ENCODE measurements at regions not wholly inside any gene's neighbourhood (a gene's known extent, or its start where the extent isn't known, plus 50 kb on each side); places are given as distances from the start of the nearest gene placed in this dataset.

DNA sequence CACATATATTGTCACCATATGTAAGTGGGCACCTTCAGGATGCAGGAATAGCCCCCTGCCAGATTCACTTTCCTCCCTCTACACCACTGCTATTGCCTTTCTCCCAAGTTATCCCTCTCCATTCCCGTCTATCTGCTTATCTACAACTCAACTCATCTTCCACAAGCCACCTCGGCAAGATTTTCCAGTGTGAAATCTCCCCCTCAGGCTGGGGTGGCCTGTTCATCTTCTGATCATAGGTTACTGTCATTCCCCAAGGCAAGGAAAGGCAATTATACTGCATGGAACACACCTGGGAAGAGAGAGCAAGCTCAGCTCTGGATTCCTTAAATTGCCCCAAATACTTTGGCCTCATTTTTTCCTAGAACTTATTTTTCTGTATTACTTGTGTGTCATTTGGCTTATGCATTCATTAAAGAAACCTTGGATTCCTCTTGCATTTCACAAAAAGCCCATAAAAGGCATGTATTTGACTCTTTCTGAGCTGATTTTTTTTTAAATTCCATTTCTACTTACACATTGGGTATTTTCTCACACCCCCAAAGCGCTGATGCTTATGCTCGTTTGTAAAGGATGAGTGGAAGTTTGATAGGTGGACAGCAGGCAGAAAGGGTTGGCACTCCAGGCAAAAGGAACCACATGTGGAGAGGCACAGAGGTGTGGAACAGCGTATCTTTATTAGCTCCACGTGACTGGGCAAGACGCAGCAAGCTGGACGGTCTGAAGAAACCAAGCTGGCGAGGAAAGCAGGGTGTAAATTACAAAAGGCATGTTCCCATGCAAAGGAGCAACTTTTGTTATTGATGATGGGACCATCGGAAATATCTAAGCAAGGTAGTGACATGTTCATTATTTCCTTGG lies 169.7 kb upstream of the RAB4A start:
- intact Hi-C loops (cut with DNase I; ENCODE audit: low total_unique reads): no loop called here
- TF ChIP-seq POLR2A (IDR thresholded peaks at IDR 0.05): no peak
- TF ChIP-seq, protein P1, sequence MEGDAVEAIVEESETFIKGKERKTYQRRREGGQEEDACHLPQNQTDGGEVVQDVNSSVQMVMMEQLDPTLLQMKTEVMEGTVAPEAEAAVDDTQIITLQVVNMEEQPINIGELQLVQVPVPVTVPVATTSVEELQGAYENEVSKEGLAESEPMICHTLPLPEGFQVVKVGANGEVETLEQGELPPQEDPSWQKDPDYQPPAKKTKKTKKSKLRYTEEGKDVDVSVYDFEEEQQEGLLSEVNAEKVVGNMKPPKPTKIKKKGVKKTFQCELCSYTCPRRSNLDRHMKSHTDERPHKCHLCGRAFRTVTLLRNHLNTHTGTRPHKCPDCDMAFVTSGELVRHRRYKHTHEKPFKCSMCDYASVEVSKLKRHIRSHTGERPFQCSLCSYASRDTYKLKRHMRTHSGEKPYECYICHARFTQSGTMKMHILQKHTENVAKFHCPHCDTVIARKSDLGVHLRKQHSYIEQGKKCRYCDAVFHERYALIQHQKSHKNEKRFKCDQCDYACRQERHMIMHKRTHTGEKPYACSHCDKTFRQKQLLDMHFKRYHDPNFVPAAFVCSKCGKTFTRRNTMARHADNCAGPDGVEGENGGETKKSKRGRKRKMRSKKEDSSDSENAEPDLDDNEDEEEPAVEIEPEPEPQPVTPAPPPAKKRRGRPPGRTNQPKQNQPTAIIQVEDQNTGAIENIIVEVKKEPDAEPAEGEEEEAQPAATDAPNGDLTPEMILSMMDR (IDR thresholded peaks at IDR 0.05): no peak
- peak in 1 of 2 donors; percentile 54 for DNase-seq (ENCODE audit: low spot score in 2 of 2)
- no peak overlapping the region for H3K4me3 ChIP-seq (ENCODE audit: low read depth, poor library complexity, severe bottlenecking)
- WGBS, 2 donors: 50 to 56% methylated on average over 10 of the region's 10 CpGs

DNA sequence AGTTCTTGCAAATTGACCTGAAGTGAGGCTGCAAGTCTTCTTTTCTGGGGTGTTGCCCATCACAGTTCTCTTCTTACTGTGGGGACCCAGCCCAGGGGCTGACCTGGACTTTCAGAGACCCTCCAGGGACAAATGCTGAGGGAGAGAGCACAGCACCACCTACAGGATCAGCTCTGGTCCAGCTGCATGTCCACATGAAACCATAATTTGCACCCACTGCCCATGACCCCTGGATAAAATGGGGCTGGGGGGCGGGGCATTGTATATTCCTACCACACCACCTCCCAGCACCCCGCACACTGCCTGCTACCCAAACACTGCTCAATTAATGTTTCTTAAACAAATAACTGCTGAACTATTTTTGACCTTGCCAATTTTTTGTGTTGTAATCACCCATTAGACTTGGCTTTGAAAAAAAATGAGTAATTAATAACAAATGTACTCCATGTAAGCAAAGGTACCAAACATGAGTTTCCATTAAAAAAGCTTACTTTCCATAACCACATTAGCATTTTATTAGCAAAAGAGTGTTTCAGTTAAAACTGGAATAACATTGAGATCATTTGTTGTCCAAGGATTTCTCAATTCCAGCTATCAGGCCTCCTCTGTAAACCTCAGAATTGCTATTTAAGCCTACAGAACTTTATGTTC lies 168.0 kb upstream of the RAB4A start:
- intact Hi-C loops (cut with DNase I; ENCODE audit: low total_unique reads): no loop called here
- TF ChIP-seq, protein P1 (IDR thresholded peaks at IDR 0.05): no peak
- no peak for TF ChIP-seq POLR2A (IDR thresholded peaks at IDR 0.05)
- no peak overlapping the region for H3K4me3 ChIP-seq (ENCODE audit: low read depth, poor library complexity, severe bottlenecking)
- WGBS, 2 donors: 61 to 71% methylated on average over 2 of the region's 2 CpGs
- peak in 1 of 2 donors; percentile 75 for DNase-seq (ENCODE audit: low spot score in 2 of 2)

DNA sequence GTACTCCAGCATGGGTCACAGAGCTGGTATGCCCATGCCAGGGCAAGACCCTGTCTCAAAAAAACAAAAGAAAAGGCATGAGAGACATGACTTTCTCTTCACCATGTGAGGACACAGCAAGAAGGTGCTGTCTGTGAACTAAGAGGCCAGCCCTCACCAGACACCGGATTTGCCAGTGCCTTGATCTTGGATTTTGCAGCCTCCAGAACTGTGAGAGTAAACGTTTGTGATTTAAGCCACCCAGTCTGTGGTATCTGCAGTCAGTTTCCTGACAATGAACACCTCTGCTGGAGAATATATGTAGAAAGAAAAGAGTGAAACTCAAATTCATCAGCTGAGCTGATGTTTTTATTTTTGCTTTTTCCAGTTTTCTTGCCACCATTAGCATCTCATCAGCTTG lies 166.3 kb upstream of the RAB4A start:
- no peak overlapping the region for H3K4me3 ChIP-seq (ENCODE audit: low read depth, poor library complexity, severe bottlenecking)
- no peak for TF ChIP-seq POLR2A (IDR thresholded peaks at IDR 0.05)
- TF ChIP-seq, protein P1 (IDR thresholded peaks at IDR 0.05): no peak
- WGBS, 2 donors: 74 to 82% methylated on average over 2 of the region's 2 CpGs
- peak in 1 of 2 donors; percentile 5 for DNase-seq (ENCODE audit: low spot score in 2 of 2)
- intact Hi-C loops (cut with DNase I; ENCODE audit: low total_unique reads): no loop called here

DNA sequence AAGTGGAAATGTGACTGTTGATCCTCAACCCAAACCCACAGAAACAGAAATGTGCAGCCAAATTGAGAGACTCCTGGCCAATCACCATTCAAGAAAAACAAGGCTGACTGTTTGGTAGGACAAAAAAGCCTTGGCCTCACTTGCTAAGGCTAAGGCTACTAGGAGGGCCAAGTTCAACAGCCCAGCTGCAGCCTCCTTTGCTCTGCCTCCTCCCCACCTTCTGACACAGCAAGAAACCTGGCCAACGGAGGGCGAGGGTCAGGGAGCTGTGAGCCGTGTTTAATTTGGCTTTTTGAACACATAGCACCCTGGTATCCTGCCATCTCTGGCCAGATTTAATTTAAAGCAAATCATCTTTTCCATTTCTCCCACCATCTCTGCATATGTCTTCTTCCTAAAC lies 165.8 kb upstream of the RAB4A start:
- no peak overlapping the region for H3K4me3 ChIP-seq (ENCODE audit: low read depth, poor library complexity, severe bottlenecking)
- WGBS, 2 donors: 78 to 83% methylated on average over 3 of the region's 3 CpGs
- TF ChIP-seq, protein P1 (IDR thresholded peaks at IDR 0.05): no peak
- TF ChIP-seq POLR2A (IDR thresholded peaks at IDR 0.05): no peak
- intact Hi-C loops (cut with DNase I; ENCODE audit: low total_unique reads): no loop called here
- DNase-seq (ENCODE audit: low spot score in 2 of 2): peak in 1 of 2 donors; percentile 56

DNA sequence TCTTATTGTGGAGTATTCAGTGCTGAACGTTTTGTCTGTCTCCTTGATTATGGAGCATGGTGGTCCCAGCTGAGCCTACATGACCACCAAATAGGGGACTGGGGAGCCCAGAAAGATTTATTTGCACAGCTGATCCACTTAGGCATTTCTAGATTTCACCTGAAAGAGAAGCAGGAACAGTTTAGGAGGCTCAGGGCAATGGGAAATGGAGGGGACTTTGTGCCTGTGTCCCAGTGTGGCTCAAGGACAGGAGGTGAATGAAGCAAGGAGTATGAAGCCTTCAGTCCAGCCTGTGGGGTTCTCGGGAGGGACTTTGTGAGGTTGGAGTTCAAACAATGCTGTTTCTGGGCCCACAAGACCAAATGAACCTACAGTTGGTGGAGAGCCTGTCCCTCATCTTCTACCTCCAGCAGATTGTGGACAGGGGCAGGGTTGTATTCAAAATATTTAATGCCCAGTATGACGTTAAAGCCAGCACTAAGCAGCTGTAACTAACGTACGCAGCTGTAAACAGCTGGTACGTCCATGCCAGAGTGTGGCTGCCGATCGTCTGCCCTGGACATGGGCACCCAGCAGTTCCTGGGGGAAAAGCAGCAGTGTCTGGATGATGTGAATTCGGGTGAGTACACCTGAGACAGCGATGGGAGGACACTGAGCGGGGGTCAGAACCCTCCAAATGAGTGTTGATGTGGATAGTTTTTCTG lies 164.9 kb upstream of the RAB4A start:
- WGBS, 2 donors: 92% methylated on average over 11 of the region's 11 CpGs
- no peak for TF ChIP-seq POLR2A (IDR thresholded peaks at IDR 0.05)
- TF ChIP-seq, protein P1 (IDR thresholded peaks at IDR 0.05): no peak
- intact Hi-C loops (cut with DNase I; ENCODE audit: low total_unique reads): no loop called here
- no peak overlapping the region for H3K4me3 ChIP-seq (ENCODE audit: low read depth, poor library complexity, severe bottlenecking)
- DNase-seq (ENCODE audit: low spot score in 2 of 2): peak in 1 of 2 donors; percentile 31
